ENCODE measurements at regions not wholly inside any gene's neighbourhood (a gene's known extent, or its start where the extent isn't known, plus 50 kb on each side); places are given as distances from the start of the nearest gene placed in this dataset.

GRCh38 chr2:167792126-167792525 lies 455.3 kb downstream of the STK39 start:
- no peak for DNase-seq (ENCODE audit: extremely low spot score)
- ChIA-PET POLR2A (no interaction called here), CTCF (no interaction called here)
- TF ChIP-seq FOXA1 (IDR thresholded peaks at IDR 0.05) (no peak), TARDBP (IDR thresholded peaks at IDR 0.05) (no peak), HDGF (IDR thresholded peaks at IDR 0.05; ENCODE audit: borderline replicate concordance) (no peak), ZNF384 (IDR thresholded peaks at IDR 0.05) (no peak), ARNT (IDR thresholded peaks at IDR 0.05) (no peak), CTBP1 (IDR thresholded peaks at IDR 0.05; ENCODE audit: borderline replicate concordance) (no peak), FOXM1 (IDR thresholded peaks at IDR 0.05; ENCODE audit: borderline replicate concordance) (no peak), L3MBTL2 (conservative IDR thresholded peaks at IDR 0.05) (no peak), NFRKB (IDR thresholded peaks at IDR 0.05) (no peak), LEF1 (IDR thresholded peaks at IDR 0.05; ENCODE audit: borderline replicate concordance) (no peak), ELF4 (IDR thresholded peaks at IDR 0.05) (no peak), BHLHE40 (IDR thresholded peaks at IDR 0.05; ENCODE audit: borderline replicate concordance) (no peak), SUZ12 (IDR thresholded peaks at IDR 0.05) (no peak), PKNOX1 (IDR thresholded peaks at IDR 0.05) (no peak), FOXK2 (IDR thresholded peaks at IDR 0.05) (no peak), SP1 (IDR thresholded peaks at IDR 0.05) (no peak)

GRCh38 chr2:167790781-167791450 lies 456.5 kb downstream of the STK39 start:
- CTCF ChIA-PET, result no interaction called here
- no peak for DNase-seq (ENCODE audit: extremely low spot score)
- POLR2A ChIA-PET, result no interaction called here
- TF ChIP-seq ZNF384 (IDR thresholded peaks at IDR 0.05), result no peak
- TF ChIP-seq L3MBTL2 (conservative IDR thresholded peaks at IDR 0.05), result no peak
- no peak for TF ChIP-seq ARNT (IDR thresholded peaks at IDR 0.05)
- TF ChIP-seq FOXA1 (IDR thresholded peaks at IDR 0.05), result no peak
- TF ChIP-seq BHLHE40 (IDR thresholded peaks at IDR 0.05; ENCODE audit: borderline replicate concordance), result no peak
- no peak for TF ChIP-seq HDGF (IDR thresholded peaks at IDR 0.05; ENCODE audit: borderline replicate concordance)
- no peak for TF ChIP-seq CTBP1 (IDR thresholded peaks at IDR 0.05; ENCODE audit: borderline replicate concordance)
- TF ChIP-seq SP1 (IDR thresholded peaks at IDR 0.05), result no peak
- TF ChIP-seq FOXK2 (IDR thresholded peaks at IDR 0.05), result no peak
- no peak for TF ChIP-seq FOXM1 (IDR thresholded peaks at IDR 0.05; ENCODE audit: borderline replicate concordance)
- TF ChIP-seq PKNOX1 (IDR thresholded peaks at IDR 0.05), result no peak
- no peak for TF ChIP-seq ELF4 (IDR thresholded peaks at IDR 0.05)
- no peak for TF ChIP-seq SUZ12 (IDR thresholded peaks at IDR 0.05)
- no peak for TF ChIP-seq LEF1 (IDR thresholded peaks at IDR 0.05; ENCODE audit: borderline replicate concordance)
- no peak for TF ChIP-seq NFRKB (IDR thresholded peaks at IDR 0.05)

GRCh38 chr2:167790189-167790588 lies 457.2 kb downstream of the STK39 start:
- CTCF ChIA-PET, result no interaction called here

GRCh38 chr2:167787562-167787961 lies 459.8 kb downstream of the STK39 start:
- POLR2A ChIA-PET, result no interaction called here
- DNase-seq (ENCODE audit: extremely low spot score), result no peak
- TF ChIP-seq L3MBTL2 (conservative IDR thresholded peaks at IDR 0.05), result no peak
- no peak for TF ChIP-seq PKNOX1 (IDR thresholded peaks at IDR 0.05)
- CTCF ChIA-PET, result no interaction called here

More at GRCh38 chr2:167790189-167790588, 457.2 kb downstream of the STK39 start:
- DNase-seq (ENCODE audit: extremely low spot score), result no peak
- POLR2A ChIA-PET, result no interaction called here
- TF ChIP-seq PKNOX1 (IDR thresholded peaks at IDR 0.05) (no peak), L3MBTL2 (conservative IDR thresholded peaks at IDR 0.05) (no peak), FOXM1 (IDR thresholded peaks at IDR 0.05; ENCODE audit: borderline replicate concordance) (no peak), ARNT (IDR thresholded peaks at IDR 0.05) (no peak), NFRKB (IDR thresholded peaks at IDR 0.05) (no peak), BHLHE40 (IDR thresholded peaks at IDR 0.05; ENCODE audit: borderline replicate concordance) (no peak), ZNF384 (IDR thresholded peaks at IDR 0.05) (no peak), HDGF (IDR thresholded peaks at IDR 0.05; ENCODE audit: borderline replicate concordance) (no peak), LEF1 (IDR thresholded peaks at IDR 0.05; ENCODE audit: borderline replicate concordance) (no peak), SUZ12 (IDR thresholded peaks at IDR 0.05) (no peak), FOXA1 (IDR thresholded peaks at IDR 0.05) (no peak), ELF4 (IDR thresholded peaks at IDR 0.05) (no peak), SP1 (IDR thresholded peaks at IDR 0.05) (no peak), FOXK2 (IDR thresholded peaks at IDR 0.05) (no peak)

- ChIA-PET POLR2A (no interaction called here), CTCF (no interaction called here)
- no peak for TF ChIP-seq ELF4 (IDR thresholded peaks at IDR 0.05)
- TF ChIP-seq SP1 (IDR thresholded peaks at IDR 0.05), result no peak
- no peak for TF ChIP-seq LEF1 (IDR thresholded peaks at IDR 0.05; ENCODE audit: borderline replicate concordance)
- TF ChIP-seq BHLHE40 (IDR thresholded peaks at IDR 0.05; ENCODE audit: borderline replicate concordance), result no peak
- TF ChIP-seq ARNT (IDR thresholded peaks at IDR 0.05), result no peak
- TF ChIP-seq PKNOX1 (IDR thresholded peaks at IDR 0.05), result no peak
- TF ChIP-seq FOXA1 (IDR thresholded peaks at IDR 0.05), result no peak
- no peak for TF ChIP-seq FOXM1 (IDR thresholded peaks at IDR 0.05; ENCODE audit: borderline replicate concordance)
- TF ChIP-seq L3MBTL2 (conservative IDR thresholded peaks at IDR 0.05), result no peak
- no peak for TF ChIP-seq ZNF384 (IDR thresholded peaks at IDR 0.05)
- no peak for TF ChIP-seq TARDBP (IDR thresholded peaks at IDR 0.05)
- TF ChIP-seq HDGF (IDR thresholded peaks at IDR 0.05; ENCODE audit: borderline replicate concordance), result no peak
- TF ChIP-seq FOXK2 (IDR thresholded peaks at IDR 0.05), result no peak
- no peak for TF ChIP-seq SUZ12 (IDR thresholded peaks at IDR 0.05)
Observed at GRCh38 chr2:167787021-167787420, 460.4 kb downstream of the STK39 start.

More at GRCh38 chr2:167787021-167787420, 460.4 kb downstream of the STK39 start:
- no peak for DNase-seq (ENCODE audit: extremely low spot score)
